Type B pancreatic cell (in vitro differentiated cells): ENCODE measurements at regions not wholly inside any gene's neighbourhood (a gene's known extent, or its start where the extent isn't known, plus 50 kb on each side); places are given as distances from the start of the nearest gene placed in this dataset.
A peak's percentile ranks its signal among the peaks of the same experiment; 100 is the strongest.

ENCODE experiments used
- DNase-seq: peaks from one replicate; pipeline ENCODE4 v3.0.0; 2021; ENCODE audit warnings: mixed read lengths; ENCODE audit not compliant: unreplicated experiment; ENCODE audit errors: extremely low spot score
- H3K27ac Mint-ChIP-seq: 2 replicates; pipeline ENCODE4 v1.8.0; 2021; ENCODE audit warnings: mild to moderate bottlenecking, mixed read lengths
- H3K27me3 Mint-ChIP-seq: 2 replicates; pipeline ENCODE4 v1.8.0; 2021; ENCODE audit warnings: mixed read lengths
- H3K36me3 Mint-ChIP-seq: 2 replicates; pipeline ENCODE4 v1.8.0; 2021; ENCODE audit warnings: mixed read lengths
- H3K4me1 Mint-ChIP-seq: one replicate; pipeline ENCODE4 v1.8.0; 2021; ENCODE audit warnings: mixed read lengths; ENCODE audit not compliant: unreplicated experiment
- H3K4me3 Mint-ChIP-seq: 2 replicates; pipeline ENCODE4 v1.8.0; 2021; ENCODE audit warnings: mild to moderate bottlenecking, mixed read lengths
- H3K9me3 Mint-ChIP-seq: 2 replicates; pipeline ENCODE4 v1.8.0; 2021; ENCODE audit warnings: mixed read lengths
- CTCF ChIP-seq: fragments of 200-600 bp; sonication (generic); conservative IDR thresholded peaks from 2 replicates; pipeline ENCODE4 v1.5.0; 2021; ENCODE audit warnings: antibody characterized with exemption, mild to moderate bottlenecking

GRCh38 chr20:57053793-57054552 is 212.5 kb downstream of the BMP7 start:
- peaks cover 4% of the 10 kb centered on the region for H3K4me1 Mint-ChIP-seq
- no peak overlapping the region for H3K4me3 Mint-ChIP-seq
- TF ChIP-seq CTCF = no peak
- no peaks in the 10 kb centered on the region for H3K36me3 Mint-ChIP-seq
- H3K27me3 Mint-ChIP-seq = peaks cover 2% of the 10 kb centered on the region
- H3K9me3 Mint-ChIP-seq = no peaks in the 10 kb centered on the region
- H3K27ac Mint-ChIP-seq = no peak overlapping the region
- no peak for DNase-seq

- Mint-ChIP-seq H3K9me3 (no peaks in the 10 kb centered on the region), H3K36me3 (no peaks in the 10 kb centered on the region), H3K4me3 (no peak overlapping the region), H3K27me3 (peaks cover 4% of the 10 kb centered on the region), H3K4me1 (peaks cover 4% of the 10 kb centered on the region), H3K27ac (no peak overlapping the region)
- no peak for DNase-seq
- TF ChIP-seq CTCF = no peak
Observed at GRCh38 chr20:57055345-57055744, 211.1 kb downstream of the BMP7 start.

- DNase-seq = no peak
- no peak for TF ChIP-seq CTCF
- Mint-ChIP-seq H3K27me3 (peaks cover 14% of the 10 kb centered on the region), H3K27ac (no peak overlapping the region), H3K4me1 (peaks cover 14% of the 10 kb centered on the region), H3K4me3 (no peak overlapping the region), H3K9me3 (no peaks in the 10 kb centered on the region), H3K36me3 (no peaks in the 10 kb centered on the region)
Observed at GRCh38 chr20:57056651-57057050, 209.8 kb downstream of the BMP7 start.

GRCh38 chr20:57059055-57059596 is 207.3 kb downstream of the BMP7 start:
- Mint-ChIP-seq H3K9me3 (no peaks in the 10 kb centered on the region), H3K36me3 (no peaks in the 10 kb centered on the region), H3K4me3 (no peak overlapping the region), H3K27me3 (peaks cover 29% of the 10 kb centered on the region), H3K4me1 (peaks cover 14% of the 10 kb centered on the region), H3K27ac (no peak overlapping the region)
- DNase-seq = no peak
- no peak for TF ChIP-seq CTCF

GRCh38 chr20:57060407-57061050 is 205.9 kb downstream of the BMP7 start:
- Mint-ChIP-seq H3K4me3 (no peak overlapping the region), H3K36me3 (no peaks in the 10 kb centered on the region), H3K27ac (peak overlapping the region; percentile 70), H3K4me1 (peaks cover 16% of the 10 kb centered on the region), H3K27me3 (peaks cover 31% of the 10 kb centered on the region), H3K9me3 (no peaks in the 10 kb centered on the region)
- no peak for DNase-seq
- no peak for TF ChIP-seq CTCF
